ENCODE measurements at regions not wholly inside any gene's neighbourhood (a gene's known extent, or its start where the extent isn't known, plus 50 kb on each side); places are given as distances from the start of the nearest gene placed in this dataset.

DNA sequence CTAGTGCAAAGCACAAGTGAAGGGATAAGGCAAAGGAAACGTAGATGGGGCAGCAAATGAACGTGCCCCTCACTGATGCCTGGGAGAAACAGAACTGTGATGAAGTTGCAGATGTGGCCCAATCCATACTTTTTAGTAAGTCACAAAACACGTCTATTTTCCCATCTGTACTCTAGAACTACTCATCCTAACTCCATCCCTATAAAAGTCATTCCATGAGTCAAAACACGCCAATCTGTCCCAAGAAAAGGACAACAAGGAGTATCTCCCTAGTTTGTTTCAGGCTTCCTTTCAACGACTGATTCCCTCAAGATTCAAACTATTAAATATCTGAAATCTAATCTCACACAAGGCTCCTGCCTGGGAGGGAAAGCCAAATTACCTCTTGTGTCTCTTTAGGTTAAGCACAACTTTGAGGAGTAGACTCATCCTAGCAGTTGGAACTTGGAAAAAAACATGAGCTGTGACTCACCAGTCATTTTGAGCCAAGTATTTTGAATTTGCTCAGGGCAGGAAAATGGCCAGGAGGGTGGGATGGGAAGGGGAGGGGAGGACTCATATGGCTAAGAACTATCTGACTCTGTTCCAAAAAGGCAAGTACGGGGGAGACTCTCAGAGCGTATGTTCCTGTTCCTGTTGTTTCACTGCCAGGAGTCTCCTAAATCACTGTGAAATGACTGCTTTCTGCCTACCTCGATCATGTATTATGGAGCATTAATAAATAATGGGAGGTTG lies 214.5 kb upstream of the CAMK1G start:
- DNase-seq (ENCODE audit: low read depth, low spot score) = peak; percentile 29

DNA sequence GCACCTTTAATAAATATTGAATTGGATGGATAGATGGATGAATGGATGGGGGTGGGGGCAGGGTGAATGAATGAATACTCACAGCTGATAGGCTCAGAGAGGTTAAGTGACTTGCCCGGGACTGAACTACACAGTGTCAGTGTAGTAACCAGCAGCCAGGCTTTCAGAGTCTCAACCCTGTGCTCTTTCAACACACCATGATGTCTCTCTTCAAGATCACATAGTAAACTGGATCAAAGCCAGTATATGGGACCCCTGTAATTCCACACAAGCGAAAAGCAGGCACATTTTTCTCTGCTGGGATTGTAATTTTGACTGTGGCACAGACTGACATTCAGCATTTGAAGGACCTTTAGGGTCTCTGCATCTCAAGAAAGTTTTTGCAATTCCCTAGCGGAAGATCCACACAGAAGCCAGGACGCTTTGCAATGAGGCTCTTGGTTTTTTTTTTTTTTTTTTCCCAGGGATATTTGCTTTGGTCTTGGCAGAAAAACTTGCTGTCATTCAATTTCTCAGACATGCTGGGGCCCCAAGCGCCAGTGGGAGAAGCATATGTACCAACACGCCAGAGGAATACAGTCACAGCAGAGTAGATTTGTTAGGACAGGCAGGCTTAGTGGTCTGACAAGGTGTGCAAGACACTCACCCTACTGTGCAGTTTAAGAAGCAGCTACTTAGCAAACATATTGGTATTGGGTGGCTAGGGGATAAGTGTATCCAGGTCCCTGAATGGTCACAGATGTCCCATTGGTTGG lies 213.1 kb upstream of the CAMK1G start:
- no peak for DNase-seq (ENCODE audit: low read depth, low spot score)

DNA sequence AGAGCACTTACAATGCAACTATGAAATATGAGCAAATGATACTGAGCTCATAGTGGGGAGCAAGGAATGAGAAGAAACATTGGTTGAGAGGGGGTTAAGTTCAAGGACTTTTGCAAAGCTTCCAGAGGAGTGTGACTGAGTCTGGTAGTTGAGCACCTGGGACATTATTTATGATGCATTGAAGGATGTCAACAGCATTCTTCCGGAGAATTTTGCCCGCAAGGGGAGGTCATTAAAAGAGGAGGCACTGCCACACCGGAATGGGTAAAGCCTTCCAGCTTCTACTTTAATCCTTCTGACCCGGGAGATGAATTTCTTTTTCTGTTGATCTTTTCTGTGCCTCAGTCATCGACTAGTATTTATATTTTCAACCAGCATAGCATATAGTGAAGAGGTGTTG lies 208.4 kb upstream of the CAMK1G start:
- DNase-seq (ENCODE audit: low read depth, low spot score) = no peak

DNA sequence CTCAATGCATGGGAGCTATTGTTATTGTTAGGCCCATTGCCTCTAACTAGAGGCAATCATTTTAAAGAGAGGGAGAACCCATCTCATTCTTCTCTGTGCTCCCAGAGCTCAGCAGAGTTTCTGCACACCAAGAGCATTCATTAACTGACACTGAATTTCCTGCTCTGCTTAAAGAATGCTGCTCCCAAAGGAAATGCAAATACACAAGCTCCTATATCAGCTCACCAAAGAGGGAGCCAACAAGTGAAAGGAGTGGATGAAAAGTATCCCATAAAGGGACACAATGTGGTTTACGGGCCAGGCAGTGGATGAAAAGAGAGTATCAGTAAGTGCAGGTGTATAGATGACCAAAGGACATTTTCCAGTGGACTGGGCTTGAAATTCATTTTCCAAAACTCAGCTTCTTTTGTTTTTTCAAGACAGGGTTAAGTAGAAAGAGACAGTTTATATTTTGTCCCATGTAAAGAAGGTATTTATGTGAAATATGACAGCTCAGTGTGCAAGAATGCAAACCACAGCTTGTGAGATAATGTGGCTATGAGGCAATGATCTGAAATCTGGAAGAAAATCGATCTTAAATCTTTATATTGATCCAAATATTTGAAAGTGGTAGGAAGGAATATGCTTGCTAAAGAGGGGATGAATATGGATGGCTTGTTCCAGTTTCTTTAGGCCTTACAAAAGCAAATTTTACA lies 207.7 kb upstream of the CAMK1G start:
- DNase-seq (ENCODE audit: low read depth, low spot score) = no peak

DNA sequence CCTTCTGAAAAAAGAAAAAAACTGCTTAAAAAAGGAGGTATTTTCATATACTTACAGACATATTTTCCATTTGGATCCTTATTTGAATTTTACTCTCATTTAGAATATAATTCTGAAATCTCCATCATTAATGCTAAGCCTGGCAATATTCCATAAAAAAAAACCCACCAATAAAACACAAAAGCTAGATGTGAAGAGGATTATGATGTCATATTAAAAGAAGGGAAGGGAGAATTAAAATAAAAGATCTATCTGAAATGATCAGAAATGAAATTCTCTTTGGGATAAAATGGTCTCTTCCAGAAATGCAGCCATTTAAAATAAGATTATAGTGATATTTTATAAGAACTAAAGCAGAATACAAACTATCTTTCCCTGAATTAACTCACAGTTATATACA lies 206.7 kb upstream of the CAMK1G start:
- DNase-seq (ENCODE audit: low read depth, low spot score) = no peak

DNA sequence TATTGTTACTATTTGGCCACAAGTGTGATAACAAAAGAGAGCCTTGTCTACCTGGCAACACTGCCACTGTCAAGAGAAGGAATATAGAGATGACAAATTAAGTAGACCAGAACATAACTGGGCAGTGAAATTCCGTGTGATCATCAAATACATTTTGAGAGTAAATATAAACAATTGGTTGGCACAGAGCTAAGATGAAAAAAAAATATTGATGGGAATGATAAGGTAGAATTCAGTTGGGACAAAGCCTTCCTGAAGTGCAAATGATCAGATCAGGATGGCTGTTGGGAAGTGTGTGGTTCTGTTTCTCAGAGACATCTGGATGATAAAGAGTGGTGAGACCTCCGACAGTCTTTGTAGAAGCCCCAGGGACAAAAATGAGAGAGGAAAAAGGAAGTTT lies 205.5 kb upstream of the CAMK1G start:
- DNase-seq (ENCODE audit: low read depth, low spot score) = no peak

DNA sequence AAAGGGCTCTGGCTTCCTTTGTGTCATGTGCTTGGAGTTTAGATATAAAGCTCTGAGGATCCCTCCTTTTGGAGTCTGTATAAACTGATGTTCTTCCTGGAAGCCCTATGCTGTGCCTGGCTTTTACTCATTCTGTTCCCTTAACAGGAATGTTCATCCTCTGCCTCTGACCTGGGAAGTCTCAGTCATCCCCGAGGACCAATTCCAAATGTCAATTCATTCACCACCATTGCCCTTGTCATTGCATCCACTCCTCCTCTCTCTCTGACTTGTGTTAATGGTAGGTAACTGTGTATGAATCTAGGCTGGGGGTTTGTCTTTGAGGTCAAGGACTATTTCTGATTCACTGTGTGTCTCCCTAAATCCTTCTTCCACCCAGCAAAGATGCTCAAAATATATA lies 204.2 kb upstream of the CAMK1G start:
- no peak for DNase-seq (ENCODE audit: low read depth, low spot score)

DNA sequence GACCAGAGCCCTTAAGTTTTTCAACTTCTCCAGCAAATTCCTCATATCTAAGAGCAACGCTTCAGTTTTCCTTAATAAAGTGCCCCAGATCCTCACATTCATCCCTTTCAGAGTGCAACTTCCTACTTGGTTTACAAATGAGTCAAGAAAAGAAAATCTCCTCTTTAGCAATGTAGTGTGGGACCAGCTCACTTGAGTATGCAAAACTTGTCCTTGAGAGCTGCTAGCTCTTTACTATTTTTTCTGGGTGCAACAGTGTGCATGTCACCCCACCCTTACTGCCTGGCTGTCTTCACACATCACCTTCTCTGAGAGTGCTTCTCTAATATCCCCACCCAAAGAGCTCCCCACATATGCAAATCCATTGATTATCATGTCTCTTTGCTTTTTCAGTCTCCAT lies 203.1 kb upstream of the CAMK1G start:
- DNase-seq (ENCODE audit: low read depth, low spot score) = no peak

DNA sequence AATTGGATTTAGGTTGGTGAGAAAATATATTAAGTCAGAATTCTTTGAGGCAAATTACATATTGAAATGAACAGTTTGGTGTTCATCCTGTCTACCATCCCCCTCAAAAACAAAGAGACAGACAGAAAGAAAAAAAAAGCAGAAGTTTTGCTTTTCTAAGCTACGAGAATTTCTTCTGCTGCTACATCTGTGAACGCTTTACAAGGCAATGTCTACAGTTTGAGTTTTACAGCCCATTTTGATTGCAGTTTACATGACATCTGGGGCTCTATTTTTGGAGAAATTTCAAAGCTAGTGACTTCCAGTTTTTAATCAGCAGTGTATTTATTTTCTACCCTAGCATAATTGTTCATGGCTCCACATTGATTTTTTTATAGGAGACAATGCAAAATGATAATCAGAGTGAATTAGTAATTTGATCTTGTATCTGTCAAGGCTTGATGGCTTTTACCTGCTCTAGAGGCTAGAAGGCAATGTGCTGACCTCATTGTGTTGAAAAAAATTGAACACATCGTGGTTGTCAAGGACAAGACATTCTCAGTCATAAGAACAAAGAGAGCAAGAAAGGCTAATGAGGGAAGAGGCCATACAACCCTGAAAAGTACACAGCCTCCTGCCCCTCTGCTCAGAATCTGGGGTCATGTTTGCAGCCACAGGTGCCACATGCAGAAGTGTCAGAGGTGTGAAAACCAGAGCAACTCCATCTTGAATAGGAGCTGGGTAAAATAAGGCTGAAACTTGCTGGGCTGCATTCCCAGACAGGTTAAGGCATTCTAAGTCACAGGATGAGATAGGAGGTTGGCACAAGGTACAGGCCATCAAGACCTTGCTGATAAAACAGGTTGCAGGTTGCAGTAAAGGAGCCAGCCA lies 201.0 kb upstream of the CAMK1G start:
- DNase-seq (ENCODE audit: low read depth, low spot score) = no peak

DNA sequence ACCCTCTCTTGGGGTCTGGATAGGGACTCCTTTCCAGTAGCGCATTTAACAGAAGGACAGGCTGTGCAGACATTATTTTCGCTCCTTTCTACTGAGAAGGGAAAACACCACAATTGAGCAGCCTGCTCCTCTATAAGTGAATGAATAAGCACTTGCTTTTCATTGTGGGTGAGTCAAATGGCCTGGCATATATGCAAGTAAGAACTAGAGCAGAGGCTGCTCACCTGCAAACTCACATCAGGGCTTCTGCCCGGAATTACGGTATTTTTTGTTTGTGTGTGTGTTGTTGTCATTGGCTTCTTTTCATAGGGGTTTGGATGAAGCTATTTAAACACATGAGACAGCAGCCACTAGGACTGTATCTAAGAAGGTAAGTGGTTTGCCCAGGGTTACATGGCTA lies 200.1 kb upstream of the CAMK1G start:
- DNase-seq (ENCODE audit: low read depth, low spot score) = no peak

DNA sequence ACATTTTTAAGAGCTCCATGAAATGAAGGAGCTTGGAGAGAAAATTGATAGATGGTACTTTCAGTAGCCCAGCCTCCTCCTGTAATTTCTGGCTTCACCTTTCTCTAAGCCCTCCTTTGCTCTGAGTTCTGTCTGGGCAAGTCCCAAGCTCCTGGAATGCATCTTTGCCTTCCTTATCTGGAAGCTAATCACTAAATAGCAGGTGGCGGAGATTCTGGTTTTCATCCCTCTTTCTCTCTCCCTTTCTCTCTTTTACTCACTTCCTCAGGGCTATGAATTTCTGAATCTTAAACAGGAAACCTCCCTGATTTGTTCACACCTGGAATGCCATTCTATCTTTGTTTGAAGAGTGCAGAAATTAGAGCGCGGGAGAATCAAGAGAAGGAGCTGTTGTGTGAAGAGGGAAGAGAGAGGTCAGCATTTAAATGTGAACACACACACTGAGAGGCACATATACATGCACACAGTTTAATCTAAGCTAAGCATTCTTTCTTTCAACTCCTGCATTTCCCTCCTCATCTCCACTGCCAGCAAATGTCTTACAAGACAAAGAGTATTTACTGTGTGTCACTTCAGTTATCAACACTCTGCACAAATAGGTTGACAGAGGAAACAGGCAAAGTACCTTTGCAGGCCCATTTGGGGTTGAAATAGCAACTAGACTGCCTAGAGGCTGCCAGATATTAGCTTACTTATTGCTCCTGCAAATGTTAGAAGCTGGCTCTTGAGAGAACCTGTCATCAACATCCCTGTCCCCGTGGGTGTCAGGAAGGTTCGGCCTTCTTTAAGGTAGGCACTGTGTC lies 199.4 kb upstream of the CAMK1G start:
- DNase-seq (ENCODE audit: low read depth, low spot score) = no peak

DNA sequence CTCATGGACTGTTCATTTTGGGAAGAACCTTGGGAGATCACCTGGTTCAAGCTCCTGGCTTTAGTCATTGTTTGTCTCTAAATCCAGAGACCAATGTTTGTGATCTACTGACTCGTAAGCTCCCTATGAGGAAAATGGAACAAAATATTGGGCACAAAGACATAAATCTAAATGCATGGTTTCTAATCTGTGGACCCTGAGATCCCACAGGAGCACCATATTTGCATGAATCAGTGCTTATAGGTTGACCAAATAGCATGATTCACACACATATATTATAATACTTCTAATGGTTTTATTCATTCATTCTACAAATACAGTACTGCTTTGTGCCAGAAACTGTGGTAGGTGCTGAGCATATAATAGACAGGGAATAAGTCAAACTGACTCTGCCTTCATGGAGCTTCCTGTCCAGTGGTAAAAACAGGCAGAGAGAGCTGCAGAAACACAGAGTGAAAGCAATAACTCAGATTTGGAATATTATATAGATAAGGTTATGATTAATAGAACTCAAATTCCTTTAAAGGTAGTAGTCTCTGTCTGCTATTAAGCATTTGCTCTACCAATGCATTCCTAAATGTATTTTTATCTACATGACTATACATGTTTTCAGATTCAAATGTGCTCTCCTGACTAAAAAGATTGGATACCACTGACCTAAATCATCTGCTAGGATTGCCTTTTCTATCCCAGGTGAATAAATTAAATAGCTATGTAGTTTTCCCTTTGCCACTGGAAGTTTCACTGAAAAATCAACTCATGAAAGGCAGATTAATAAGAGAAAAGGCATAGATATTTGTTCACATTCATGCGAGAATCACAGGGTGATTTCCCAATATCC lies 198.6 kb upstream of the CAMK1G start:
- no peak for DNase-seq (ENCODE audit: low read depth, low spot score)

DNA sequence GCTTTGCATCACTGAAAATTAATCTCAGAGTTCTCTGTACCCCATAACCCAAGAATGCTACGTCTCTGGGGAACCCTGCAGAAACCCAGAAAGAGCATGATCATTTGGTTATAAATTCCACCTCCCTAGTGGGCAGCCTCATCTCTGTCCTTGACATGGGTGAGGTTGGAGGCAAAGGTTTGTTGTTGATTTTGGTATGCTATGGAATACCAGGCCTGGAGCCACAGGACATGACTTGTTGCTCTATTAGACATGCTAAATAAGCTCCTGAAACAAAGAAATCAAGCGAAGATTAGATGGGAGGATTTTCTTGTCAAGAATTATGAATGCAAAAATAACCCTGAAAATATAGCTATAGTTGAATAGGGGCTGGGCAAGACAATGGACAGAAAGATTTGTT lies 197.4 kb upstream of the CAMK1G start:
- no peak for DNase-seq (ENCODE audit: low read depth, low spot score)

DNA sequence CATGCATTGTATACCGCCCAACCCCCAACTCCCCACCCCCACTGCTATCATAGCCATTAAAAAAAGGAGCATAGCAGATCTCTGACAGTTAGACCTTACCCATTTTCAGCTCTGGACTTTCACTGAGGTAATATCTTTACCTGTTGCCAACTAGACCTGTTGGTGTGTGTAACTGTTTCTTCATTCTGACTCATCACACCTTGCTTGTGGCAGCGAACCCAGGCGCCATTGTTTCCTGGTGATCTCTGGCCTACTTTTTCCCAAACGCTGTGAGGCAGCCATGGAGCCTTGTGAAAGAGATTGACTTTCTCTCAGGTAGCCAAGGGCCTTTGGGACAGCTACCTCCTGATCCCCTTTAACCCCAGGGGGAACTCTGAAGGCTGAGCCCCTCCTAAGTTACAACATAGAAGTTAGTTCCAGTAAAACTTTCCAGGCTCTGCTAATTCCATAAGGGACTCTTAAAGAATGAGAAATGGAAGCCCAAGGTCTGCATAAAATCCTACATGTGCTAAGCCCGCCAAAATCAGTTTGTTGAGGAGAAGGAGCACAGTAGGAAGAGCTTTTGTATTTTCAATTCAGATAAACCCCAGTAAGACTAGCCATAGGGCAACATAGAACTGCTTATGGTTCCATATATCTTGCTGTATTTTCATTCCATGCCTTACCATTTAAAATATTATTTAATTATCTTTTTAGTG lies 196.1 kb upstream of the CAMK1G start:
- DNase-seq (ENCODE audit: low read depth, low spot score) = no peak

DNA sequence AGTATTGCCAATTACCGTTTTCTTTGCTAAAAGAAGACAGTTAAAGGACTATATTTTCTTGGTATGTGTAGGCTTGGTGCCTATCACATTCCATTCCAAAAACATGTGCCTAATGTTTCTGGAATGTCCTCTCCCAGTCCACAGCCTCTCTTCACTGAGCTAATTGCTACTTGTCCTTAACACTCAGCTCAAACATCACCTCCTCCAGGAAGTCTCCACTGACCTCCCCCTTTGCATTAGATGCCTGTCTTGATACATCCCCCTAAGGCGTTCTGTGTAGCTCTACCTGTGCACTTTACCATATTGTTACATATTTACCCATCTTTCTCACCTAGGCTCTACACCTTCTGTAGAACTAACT lies 195.6 kb upstream of the CAMK1G start:
- no peak for DNase-seq (ENCODE audit: low read depth, low spot score)

DNA sequence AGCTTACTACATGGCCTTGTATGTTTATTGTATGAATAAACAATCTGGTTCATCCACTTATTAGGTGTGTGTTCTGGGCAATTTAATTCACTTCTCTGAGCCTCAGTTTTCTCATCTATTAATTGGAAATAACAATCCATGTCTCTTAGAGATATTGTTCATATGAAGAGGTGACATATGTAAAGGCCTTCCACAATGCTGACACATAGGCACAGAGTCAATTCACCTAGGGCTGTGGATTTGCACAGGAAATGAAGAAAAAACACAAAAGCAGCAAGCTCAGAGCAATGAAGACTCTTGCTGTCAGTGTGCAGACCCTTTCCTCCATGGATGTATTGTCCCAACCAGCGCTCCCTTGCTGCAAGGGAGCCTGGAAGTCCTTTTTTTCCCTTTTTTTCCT lies 195.2 kb upstream of the CAMK1G start:
- no peak for DNase-seq (ENCODE audit: low read depth, low spot score)

DNA sequence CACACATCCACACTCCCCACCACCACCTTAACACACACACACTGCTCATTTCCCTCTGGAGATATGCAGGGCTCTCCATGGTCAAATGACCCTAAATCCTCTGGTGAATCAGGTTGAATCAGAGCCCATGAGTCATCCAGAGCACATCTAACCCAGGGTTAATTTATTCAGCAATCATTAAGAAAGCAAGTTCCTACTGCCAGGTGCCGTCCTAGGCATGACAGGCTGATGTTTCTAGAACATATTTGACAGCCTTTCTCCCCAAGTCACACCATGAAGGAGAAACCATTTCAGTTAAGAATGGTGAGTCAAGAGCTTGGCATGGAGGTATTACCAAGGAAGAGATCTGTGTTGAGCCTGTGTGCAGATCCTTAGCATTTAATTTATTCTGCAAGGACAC lies 194.3 kb upstream of the CAMK1G start:
- DNase-seq (ENCODE audit: low read depth, low spot score) = no peak

DNA sequence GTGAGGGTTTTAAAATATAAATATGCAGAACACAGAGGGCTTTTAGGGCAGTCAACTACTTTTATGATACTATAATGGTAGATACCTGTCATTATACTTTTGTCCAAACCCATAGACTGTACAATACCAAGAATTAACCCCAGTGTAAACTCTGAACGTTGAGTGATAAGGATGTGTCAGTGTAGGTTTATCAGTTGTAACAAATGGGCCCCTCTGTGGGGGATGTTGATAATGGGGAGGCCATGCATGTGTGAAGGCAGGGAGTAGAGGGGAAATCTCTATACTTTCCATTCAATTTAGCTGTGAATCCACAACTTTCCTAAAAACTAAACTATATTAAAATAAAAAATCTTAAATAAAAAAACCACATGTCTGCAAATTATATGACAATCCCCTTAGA lies 193.5 kb upstream of the CAMK1G start:
- DNase-seq (ENCODE audit: low read depth, low spot score) = no peak

DNA sequence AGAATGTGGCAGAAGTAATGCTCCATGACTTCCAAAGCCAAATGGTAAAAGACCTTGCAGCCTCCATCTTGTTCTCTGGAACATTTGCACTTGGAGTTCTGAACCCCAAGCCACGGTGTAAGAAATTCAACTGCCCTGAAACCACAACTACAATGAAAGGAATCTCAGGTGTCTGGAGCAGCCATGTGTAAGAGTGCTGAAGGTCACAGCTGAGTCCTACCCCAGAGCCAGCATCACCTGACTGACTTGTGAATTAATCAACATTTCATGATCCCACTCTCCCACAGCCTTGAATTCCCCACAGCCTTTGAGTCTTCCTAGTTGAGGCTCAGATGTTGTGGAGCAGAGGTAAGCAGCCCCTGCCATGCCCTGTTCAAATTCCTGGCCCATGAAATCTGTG lies 192.8 kb upstream of the CAMK1G start:
- no peak for DNase-seq (ENCODE audit: low read depth, low spot score)

DNA sequence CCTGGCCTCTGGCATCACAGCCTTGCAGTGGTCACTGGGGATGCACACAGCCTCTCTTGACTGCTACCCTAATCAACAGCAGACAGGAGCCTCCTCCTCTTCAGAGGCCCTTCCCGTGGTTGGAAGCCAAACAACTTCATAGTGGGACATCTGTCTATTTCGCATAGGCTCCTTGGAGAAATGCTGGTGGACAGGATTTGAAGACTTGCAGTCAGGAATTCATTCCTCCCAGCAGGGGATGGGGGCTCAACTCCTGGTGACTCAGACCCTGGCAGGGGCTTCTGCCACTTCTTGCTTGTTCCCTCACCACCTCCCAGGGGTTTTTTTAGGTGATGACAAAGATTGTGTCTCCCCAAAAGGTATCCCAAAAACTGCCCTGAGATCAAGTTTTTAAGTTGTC lies 191.7 kb upstream of the CAMK1G start:
- no peak for DNase-seq (ENCODE audit: low read depth, low spot score)

Measured in smooth muscle cell of the brain vasculature (primary cell).